Uterus (tissue), 2 donors: ENCODE measurements at regions not wholly inside any gene's neighbourhood (a gene's known extent, or its start where the extent isn't known, plus 50 kb on each side); places are given as distances from the start of the nearest gene placed in this dataset.

Source experiments
- CTCF ChIP-seq, 4 experiments: fragments of 200-600 bp in 2 of 4; fragments of 450-650 bp in 2 of 4; sonication (generic) in 2 of 4; IDR thresholded peaks; one replicate each; pipeline ENCODE4 v1.5.1; 2016 to 2019; ENCODE audit warnings: antibody characterized with exemption in 4 of 4, mild to moderate bottlenecking in 2 of 4, moderate library complexity in 1 of 4
- POLR2A ChIP-seq, 2 donors: fragments of 450-650 bp; IDR thresholded peaks; one replicate each; pipeline ENCODE4 v1.6.1; 2016; ENCODE audit warnings: antibody characterized with exemption in 2 of 2, mild to moderate bottlenecking in 1 of 2, moderate library complexity in 1 of 2

GRCh38 chr18:47730795-47731194 lies 199.7 kb downstream of the SMAD2 start:
- TF ChIP-seq CTCF (IDR thresholded peaks at IDR 0.05) (no peak), POLR2A (IDR thresholded peaks at IDR 0.05) (no peak)
